ENCODE measurements at regions not wholly inside any gene's neighbourhood (a gene's known extent, or its start where the extent isn't known, plus 50 kb on each side); places are given as distances from the start of the nearest gene placed in this dataset.

DNA sequence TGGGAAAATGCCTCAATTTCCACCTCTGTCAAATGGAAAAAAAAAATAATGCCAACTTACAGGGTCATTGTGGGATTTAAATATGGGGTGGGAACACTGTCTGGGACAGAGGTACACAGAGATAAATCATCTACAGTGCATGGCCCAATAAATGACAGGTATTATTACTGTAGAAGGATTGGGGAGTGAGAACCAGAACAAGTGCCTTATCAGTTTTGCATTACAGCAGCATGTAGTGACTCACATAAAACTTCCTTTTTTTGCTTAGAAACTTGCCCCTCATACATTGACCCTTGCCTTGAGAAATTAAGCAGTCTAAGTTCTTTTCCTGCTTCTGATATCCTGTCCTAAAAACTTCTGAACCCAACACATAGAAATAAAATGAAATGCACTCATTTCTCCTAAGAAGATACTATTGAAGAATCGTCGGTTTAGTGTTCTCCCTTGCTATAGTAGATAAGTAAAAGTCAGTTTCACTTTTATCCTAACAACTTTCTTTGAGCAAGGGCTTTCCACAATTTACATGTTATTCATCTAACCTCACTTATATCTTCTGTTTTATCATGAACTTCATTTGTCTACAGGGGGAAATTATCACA, 121.0 kb upstream of the HAAO start:
- peak; percentile 23 to 26 for DNase-seq

DNA sequence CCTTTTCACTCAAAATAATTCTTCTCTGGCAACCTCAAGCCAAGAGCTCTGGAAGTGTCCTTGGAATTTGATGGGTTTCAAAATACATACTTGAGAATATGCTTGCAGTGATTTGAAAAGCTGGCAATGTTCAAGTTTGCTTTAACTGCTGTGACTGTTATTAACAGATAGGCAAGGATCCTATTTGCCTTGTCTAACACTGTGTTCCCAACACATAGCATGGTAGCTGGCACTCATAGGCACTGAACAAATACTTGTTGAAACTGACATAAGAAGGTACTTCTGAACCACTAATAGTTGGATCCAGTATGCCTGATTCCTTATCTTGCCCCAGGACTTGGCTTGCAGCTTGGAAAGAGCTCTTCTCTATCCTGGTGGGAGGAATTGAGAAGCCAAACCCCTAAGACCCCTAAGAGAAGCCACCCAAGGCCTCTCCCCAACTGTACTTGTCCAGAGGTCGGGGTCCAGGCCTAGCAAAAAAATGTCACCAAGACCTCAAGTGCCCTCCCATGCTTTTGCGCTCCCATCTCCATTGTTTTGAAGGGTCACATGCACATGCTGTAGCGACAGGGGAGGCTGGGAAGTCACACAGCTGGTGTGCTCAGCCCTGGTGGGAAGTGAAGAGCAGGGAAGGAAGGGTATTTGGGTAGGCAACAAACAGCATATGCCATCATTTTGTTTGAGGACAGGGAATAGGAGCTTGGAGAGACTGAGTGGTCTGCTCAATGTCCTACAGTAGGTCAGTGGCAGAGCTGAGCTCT, 118.4 kb upstream of the HAAO start:
- DNase-seq, result no peak

DNA sequence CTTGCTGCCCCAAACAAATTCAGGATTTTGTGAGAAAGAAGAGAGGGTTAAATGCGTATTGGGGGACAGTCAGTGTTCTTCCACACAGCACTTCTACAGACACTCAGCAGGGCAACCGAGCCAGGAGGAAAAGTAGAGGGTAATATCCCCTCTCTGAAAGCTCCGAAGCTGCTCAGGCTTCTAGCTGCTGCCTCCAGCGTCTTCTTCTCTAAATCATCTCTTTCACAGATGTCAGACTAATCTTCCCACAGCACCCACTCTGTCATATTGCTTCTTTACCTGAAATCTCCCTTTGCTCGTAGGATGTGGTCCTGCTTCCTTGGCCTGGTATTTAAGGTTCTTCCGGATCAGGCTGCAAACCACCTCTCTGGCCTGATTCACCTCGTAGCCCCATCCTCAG, 117.6 kb upstream of the HAAO start:
- DNase-seq, result no peak

DNA sequence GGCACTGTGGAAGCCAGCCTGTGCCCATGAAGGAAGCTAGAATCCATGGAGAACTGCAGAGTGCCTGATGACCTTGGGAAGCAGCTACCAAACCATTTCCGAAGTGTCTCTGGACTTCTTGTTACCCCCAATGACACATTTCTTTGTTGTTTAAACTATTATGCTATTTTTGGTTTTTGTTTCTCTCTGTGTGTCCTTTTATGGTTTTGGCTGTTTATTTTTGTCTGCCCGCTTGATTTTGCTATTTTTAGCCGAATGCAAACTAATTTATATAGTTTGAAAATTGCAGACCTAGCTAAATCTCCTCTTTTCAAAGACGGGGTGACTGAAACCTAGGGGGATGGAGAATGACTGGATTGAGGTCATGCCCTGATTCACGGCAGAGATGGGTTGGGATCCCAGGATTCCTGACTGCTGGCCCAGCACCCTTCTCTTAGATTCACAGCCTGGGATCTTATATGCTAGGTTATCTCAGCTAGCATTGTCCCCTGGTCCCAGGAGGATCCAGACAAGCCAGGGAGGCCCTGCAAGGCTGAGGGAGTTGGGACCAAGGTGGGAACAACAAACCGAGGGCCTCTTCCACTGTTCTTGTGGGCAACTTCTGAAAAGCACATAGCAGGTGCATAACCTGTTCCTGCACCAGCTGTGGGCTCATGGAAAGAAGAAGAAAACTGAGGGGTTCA, 116.3 kb upstream of the HAAO start:
- DNase-seq, result no peak

DNA sequence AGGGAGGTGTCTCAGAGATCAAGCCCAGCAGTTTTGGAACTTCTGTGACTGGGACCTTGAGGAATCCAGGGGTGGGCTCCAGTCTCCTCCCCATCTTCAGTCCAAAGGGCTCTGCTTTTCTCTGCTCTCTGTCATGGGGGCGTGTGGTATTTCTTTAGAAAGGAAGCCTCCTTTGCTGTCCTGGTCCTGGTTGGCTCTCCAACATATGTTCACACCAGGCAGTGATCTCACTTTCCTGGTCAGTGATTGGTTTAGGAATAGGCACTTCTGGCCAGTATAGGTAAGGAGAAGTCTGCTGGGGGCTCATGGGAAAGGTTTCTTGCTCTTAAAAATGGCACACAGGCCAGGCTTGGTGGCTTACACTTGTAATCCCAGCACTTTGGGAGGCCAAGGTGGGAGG, 115.5 kb upstream of the HAAO start:
- no peak for DNase-seq

DNA sequence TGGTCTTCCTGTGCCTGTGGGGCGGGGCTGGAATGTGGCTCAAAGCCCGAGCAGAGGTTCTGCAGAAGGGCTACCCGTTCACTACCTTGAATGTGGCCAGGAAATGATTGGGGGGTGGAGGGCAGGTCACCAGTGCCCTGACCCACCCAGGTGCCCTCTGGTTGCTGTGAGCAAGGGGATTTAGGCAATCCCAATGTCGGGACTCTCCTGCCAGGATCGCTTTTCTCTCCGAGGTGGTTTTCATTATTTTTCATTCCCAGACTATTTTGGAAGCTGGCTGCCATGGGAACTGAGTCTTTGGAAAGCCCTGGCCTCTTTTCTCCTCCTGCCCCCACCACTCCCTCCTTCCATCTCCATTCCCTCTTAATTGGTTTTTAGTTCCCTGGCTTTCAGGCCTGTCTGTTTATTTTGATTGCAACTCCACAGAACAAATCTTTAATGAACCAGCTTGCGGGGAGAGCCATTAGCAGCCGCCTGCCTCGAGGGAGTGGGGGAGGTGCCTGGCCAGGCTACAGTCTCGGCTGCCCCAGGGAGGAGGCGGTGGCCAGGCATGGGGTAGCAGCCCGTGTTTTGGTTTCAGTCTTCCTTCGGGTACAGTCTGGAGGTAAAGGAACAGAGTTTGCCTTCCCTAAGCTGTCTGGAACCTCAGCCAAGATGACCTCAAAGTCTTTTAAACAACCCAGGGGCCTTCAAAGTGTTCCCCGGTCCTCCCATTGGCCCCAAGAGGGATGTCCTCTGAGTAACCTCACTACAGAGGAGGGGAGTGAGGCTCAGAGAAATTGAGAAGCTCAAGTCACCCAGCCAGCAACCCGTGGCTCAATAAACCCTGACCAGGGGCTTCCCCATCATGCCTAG, 114.4 kb upstream of the HAAO start:
- no peak for DNase-seq

DNA sequence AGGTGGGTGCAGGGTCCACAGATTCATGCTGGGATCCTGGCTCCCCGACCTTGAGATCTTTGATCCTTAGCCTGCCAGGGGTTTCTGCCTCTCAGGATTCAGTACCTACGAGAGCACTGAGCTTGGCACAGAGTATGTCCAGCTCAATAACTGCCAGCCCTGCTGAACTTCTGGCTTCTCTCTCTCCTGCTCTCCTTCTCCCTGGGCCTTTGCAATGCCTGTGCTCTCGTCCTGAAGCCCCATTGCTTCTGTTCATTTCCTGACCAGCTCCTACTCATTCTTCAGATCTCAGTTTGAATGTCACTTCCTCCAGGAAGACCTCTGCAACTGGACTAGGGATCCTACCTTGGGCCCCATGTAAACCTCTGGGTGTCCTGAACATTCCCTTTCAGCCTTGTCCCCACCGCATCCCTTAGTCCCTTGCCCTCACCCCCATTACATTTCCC, 113.8 kb upstream of the HAAO start:
- no peak for DNase-seq

DNA sequence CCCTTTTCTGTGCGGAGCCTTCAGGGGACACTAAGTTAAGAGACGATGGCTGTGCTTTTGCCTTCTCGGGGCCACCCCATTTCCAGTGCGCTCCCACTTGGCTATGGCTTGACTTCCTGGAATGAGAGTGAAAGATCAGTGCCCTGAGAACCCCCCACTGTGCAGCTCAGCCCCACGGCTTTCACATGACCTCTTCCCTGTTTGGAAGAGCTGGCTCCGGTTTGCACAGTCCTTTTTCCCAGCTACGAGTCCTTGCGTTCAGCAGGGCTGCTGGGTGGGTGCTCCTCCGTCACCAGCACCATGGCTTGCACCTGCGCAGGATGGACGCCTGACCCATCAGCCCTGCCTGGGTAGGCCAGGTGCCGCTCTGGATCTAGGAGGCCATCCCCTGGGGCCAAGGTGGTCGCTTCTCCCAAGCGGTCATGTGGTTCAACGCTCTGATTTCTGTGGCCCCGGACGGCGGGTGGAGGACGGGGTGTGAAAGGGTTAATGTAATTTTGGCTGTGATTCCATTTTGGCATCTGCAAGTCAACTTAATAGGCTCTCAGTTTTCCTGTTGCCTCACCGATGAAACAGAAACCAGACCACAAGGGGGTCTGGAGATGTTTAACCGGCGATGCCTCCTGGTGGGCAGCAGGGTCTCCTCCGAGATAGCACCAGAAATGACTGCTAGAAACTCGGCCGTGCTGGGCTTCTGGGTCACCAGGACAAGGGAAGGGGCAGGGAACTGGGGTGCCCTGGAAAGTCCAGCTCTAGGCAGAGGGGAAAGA, 113.1 kb upstream of the HAAO start:
- DNase-seq, result no peak

DNA sequence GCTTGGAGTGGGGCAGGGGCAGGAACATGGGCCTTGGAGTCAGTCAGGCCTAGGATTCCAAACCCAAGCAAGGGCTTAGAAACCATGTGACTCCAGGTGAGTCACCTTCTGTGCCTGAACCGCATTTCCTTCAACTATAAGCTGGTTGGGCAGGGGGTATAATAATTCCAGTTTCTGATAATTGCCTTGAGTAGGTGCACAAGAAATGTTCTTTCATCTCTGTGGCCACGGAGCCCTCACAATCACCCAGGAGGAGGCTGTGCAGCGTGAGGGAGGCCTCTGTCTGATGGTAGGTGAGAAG, 112.1 kb upstream of the HAAO start:
- DNase-seq, result no peak

DNA sequence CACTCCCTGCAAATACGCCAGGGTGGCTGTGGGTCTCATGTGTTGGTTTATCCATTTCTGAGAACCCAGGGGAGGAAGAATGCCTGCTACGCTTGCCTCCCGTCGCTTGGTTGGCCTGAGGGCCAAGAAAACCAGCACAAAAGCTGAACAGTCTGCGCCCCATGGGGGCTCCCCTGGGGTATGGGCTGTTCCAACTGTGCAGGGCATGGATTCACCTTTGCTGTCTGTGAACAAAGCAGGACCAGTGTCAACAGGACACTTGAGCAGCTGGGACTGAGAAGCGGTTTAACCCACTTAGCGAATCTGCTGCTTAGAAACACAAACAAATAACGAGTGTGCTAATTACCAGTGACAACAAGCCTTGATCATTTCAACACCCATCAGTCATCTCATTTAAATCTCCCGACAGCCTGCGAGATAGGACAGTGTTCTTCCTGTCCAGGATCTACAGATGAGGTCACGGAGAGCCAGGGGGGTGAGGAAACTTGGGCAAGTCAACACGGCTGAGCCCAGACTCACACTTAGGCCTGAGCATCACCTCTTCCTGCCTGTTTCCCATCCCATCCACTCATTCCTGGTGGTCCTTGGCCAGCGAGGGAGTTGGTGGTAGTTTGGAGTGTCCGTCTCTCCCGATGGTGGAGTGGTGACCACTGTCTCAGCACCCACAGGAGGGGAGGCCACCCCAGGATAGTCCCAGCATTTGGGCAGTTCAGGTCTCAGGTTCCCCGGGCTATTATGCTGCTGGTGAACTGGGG, 111.6 kb upstream of the HAAO start:
- DNase-seq, result no peak

DNA sequence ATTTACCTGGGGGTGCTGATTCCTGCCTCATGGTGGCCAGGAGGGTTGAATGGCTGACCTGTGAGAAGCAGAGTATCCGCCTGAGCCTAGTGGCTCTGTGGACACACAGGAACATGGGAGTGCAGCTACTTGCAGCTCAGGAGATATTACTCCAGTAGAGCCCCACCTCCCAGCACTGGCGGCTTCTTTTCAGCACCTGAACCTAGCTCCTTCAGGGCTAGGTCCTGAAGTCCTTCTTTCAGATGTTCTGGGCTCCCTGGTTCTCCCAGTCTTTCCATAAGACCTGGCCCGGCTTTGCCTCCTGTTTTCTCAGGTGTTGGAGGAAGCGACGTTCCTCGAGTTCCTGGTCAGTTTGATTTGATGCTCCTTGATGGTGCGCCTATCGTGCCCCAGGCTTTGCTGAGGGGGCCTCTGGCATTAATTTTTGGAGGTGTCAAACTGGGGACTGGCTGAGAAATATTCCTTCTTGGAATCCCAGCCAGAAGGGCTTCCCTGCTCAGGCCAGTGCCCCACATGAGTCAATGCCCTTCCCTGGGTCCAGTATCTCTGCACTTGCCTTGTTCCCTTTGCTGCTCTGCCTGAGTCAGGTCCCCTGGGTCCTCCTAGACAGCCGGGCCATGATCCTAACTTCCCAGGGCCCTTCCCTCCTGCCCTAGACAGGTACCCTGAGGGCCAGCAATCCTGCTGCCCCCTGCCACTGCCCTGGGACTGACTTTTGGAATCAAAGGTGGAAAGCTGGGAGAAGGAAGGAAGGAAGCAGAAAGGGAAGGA, 110.7 kb upstream of the HAAO start:
- no peak for DNase-seq

DNA sequence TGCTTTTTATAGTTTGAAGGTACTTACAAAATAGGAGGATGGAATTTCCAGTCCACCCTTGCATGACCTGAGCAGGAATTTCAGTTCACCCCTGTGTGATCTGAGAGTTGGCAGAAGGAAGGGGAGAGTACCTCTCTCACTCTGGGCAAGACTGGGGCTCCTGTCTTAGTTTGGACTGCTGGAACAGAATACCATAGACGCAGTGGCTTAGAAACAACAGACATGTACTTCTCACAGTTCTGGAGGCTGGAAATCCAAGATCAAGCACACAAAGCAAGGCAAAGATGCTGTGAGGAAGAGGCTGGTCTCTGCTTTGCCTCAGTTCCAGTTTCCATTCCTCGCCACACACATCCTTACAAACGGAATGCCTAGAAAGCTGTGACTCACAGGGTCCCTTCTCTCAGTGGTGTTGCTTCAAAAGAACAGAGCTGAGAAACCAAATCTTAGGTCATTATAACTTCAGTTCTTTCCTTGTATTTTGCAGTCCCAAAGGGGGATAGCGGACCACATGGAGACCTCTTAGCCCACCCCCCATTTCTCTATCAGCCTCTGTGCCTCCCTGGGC, 108.8 kb upstream of the HAAO start:
- peak in 1 of 2 donors; percentile 27 for DNase-seq

DNA sequence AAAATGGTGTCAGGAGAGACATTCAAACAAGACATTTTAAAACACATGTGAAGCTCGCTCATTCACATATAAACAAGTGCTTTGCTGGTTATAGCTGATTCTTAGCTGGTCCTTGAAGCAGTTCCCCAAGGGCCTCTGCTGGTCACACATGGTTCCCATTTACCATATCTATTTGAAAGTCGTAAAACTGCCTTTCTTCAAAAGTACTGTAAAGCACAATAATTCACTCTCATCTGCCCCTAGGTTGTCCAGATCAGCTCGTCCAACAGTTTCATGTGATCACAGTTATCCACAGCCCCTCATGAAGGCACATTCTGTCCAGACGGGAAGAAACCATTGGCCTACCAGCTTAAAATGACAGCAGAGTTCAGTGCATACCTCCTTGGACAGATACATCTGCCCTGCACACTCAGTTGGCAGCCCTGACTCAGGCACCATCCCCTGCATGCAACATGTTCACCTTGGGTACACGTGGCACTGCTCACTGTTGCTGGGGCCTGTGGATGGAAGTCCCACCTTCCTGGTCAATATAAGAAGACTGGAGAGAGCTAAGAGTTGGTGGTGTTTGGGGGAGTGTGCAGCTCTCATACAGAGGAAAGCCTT, 108.0 kb upstream of the HAAO start:
- no peak for DNase-seq

DNA sequence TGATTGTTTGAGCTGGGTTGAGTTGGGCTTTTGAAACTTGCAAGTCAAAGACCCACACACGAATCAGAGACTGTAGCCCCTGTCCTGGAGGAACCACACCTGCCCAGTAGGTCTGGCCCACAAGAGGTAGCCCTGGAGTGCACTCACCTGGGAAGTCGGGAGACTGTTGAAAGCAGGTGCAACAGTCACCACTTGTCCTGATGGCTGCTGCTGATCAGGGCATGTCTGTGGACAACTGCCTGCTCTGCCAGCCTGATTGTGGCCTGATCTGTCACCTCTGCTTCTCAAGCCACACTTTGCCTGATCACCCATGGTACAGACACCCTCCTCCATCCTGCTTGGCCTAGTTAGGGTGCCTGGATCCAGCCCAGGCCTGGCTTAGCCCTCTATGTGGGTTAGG, 105.0 kb upstream of the HAAO start:
- no peak for DNase-seq

DNA sequence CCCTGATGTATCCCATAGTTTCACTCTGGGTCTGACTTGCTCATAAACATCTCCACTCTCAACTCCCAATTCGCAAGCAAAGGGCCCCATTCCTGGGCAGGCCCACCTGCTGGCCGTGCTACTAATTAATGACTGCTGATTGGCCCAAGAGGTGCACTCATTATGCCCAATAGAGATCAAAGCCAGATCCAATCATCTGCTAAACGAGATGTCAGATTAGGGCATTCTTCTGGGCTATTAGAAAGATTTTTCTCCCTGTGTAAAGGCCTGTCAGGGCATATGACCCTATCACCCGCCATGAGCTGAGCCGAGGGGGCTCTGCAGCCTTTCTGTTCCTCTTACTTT, 103.4 kb upstream of the HAAO start:
- DNase-seq, result no peak

DNA sequence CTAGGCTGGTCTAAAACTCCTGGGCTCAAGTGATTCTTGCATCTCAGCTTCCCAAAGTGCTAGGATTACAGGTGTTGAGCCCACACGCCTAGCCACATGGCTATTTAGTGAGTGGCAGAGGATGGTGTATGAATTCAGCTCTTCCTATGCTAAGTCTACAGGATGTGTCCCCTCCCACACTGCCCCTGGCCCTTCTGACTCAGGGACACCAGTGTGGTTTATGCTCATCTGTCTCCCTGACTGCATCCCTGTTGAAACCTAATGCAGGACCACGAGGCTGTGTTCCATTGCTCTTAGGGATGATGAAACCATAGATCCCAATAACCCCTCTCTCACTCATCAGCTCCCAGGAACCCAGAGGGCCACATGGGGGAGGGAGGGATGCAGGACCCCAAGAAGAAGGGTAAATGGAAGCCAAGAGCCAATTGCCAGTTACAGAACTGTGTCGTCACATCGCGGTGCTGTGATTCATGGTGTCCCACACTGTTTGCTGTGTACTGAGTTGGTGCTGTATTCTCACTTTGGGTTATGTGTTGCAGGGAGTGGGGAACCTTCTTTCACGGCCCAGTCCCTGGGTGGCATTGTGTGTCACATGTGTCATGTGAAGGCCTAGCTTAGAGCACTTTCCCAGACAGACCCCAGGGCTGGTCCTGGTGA, 102.9 kb upstream of the HAAO start:
- DNase-seq, result no peak

DNA sequence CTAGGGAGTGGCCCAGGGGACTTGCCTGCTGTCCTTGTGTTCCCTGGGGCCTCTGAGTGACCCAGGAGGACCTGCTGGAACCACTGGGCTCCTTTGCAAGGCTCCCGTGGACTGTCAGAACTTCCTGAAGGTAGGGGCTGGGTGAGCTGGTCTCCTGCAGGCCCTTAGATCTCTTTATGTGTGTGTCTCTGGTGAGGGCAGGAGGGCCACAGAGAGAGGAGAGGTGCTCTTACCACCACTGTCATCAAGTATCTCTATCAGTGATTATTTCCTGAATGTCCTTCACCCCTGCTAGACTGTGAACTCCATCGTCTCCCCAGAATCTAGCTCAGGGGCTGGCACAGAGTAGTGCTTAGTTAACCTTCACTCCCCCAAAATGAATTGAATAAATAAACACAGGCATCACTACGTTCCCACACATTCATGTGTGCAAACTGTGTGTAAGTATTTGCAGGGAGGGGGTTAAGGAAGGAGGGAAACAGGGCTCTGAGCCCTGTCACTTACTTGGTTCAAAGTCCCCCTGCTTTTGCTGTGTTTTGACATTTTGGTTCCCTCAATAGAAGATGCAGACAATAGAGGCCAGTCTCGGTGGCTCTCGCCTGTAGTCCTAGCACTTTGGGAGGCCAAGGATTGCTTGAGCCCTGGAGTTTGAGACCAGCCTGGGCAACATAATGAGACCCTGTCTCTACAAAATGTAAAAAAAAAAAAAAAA, 100.8 kb upstream of the HAAO start:
- no peak for DNase-seq

DNA sequence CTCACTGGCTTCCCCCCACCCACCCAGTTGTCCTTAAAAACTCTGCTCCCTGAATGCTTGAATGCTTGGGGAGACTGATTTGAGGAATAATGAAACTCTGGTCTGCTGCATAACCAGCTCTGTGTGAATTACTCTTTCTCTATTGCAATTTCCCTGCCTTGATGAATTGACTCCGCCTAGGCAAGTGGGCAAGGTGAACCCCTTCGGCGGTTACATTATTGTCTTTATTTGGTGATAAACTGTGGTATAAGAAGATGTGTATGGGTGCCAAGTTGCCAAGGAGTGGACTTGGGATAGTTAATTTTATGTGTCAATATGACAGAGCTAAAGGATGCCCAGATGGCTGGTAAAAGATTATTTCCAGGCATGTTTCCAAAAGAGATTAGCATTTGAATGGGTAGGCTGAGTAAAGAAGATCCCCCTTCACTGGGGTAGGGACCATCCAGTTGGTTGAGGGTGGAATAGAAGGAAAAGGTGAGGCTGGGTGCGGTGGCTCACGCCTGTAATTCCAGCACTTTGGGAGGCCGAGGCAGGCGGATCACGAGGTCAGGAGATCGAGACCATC, 98.5 kb upstream of the HAAO start:
- DNase-seq, result no peak
